Stimulated activated effector memory CD8-positive, alpha-beta T cell treated with anti-CD3 and anti-CD28 coated beads, Interleukin-12 subunit alpha, Interleukin-12 subunit beta, amount 100 ng/mL, for 72 hours (primary cell): ENCODE measurements at regions not wholly inside any gene's neighbourhood (a gene's known extent, or its start where the extent isn't known, plus 50 kb on each side); places are given as distances from the start of the nearest gene placed in this dataset.

ENCODE experiments used
- ATAC-seq: fragments of 150-1000 bp; cut with Tn5 transposase; 2 replicates; pipeline ENCODE4 v1.10.0; 2021
- DNase-seq, 2 donors: peaks; one replicate each; pipeline ENCODE4 v3.0.0; 2021 to 2022; ENCODE audit warnings: low spot score in 2 of 2
- H3K27ac Mint-ChIP-seq: one replicate; pipeline ENCODE4 v1.8.0; 2022; ENCODE audit warnings: mild to moderate bottlenecking, mixed read lengths
- H3K36me3 Mint-ChIP-seq: one replicate; pipeline ENCODE4 v1.8.0; 2022; ENCODE audit warnings: mild to moderate bottlenecking, mixed read lengths
- H3K4me1 Mint-ChIP-seq: one replicate; pipeline ENCODE4 v1.8.0; 2022; ENCODE audit warnings: mixed read lengths
- H3K4me3 Mint-ChIP-seq: one replicate; pipeline ENCODE4 v1.8.0; 2022; ENCODE audit warnings: mild to moderate bottlenecking, mixed read lengths
- H3K9me3 Mint-ChIP-seq: one replicate; pipeline ENCODE4 v1.8.0; 2022; ENCODE audit warnings: mixed read lengths

GRCh38 chr5:4208537-4208936 lies 612.9 kb downstream of the IRX1 start:
- H3K36me3 Mint-ChIP-seq: no peaks in the 10 kb centered on the region
- no peak overlapping the region for H3K27ac Mint-ChIP-seq
- DNase-seq (no peak), ATAC-seq (no peak)
- peaks cover 14% of the 10 kb centered on the region for H3K9me3 Mint-ChIP-seq
- no peak overlapping the region for H3K4me3 Mint-ChIP-seq
- H3K4me1 Mint-ChIP-seq: no peaks in the 10 kb centered on the region

DNA sequence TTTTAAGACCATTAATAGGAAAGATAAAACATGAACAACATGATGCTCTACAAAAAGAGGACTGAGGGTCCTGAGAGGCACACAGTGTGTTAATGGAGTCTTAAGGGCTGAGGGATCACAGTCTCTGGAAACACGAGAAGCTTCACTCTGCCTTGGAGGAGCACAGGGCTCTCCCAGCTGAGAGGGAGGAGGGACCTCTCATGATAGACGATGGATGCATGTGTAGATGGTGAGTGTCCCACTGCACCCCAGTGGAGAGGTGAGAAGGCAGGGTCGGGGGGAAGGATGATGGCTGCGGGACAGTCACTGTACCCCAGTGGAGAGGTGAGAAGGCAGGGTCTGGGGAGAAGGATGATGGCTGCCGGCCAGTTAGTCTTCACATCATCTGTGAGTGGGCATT lies 613.4 kb downstream of the IRX1 start:
- no peaks in the 10 kb centered on the region for H3K36me3 Mint-ChIP-seq
- ATAC-seq (peak; percentile 8), DNase-seq (no peak)
- no peaks in the 10 kb centered on the region for H3K4me1 Mint-ChIP-seq
- no peak overlapping the region for H3K27ac Mint-ChIP-seq
- peaks cover 14% of the 10 kb centered on the region for H3K9me3 Mint-ChIP-seq
- H3K4me3 Mint-ChIP-seq: no peak overlapping the region

- Mint-ChIP-seq H3K4me3 (no peak overlapping the region), H3K4me1 (no peaks in the 10 kb centered on the region), H3K27ac (no peak overlapping the region), H3K36me3 (no peaks in the 10 kb centered on the region), H3K9me3 (peaks cover 14% of the 10 kb centered on the region)
- ATAC-seq (no peak), DNase-seq (no peak)
Observed at GRCh38 chr5:4212071-4212739, 616.6 kb downstream of the IRX1 start.

DNA sequence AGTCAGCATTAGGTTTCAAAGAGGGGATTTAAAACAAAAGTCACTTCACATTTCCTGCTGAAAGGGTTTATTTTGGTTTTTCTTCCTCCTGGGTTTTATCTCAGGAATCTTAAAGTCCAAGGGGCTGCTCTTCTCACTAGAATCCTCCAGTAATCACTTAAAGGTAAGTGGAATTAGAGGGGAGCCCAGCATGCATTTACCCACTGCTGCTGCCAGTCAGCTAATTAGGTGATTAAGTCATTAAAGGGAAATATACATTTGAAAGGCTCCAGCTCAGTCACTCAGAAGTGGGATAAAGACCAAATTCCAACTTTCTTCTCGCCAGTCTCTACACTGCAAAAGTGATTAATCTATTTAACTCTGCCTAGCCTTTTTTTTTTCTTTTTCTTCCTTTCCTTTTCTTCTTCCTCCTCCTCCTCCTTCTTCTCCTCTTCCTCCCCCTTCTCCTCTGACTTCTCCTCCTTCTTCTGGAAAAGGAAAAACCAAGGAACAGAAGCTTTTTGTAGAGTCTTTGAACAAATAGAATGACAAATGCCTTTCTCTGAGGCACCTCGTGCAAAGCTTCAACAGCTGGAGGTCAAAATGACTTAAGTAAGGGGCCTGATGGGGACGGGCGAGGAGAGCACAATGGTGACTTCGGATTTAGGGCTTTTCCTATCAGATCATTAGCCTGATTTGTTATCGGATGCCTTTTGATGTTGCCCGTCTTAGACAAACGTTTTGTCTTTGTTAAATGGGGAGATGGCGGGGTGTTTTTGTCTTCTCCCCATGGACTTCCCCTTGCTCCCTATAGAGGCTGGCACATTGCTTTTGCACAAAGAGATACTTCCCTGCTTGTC lies 617.6 kb downstream of the IRX1 start:
- Mint-ChIP-seq H3K27ac (no peak overlapping the region), H3K4me1 (no peaks in the 10 kb centered on the region), H3K4me3 (no peak overlapping the region), H3K9me3 (peaks cover 14% of the 10 kb centered on the region), H3K36me3 (no peaks in the 10 kb centered on the region)
- no peak for ATAC-seq
- DNase-seq: no peak

DNA sequence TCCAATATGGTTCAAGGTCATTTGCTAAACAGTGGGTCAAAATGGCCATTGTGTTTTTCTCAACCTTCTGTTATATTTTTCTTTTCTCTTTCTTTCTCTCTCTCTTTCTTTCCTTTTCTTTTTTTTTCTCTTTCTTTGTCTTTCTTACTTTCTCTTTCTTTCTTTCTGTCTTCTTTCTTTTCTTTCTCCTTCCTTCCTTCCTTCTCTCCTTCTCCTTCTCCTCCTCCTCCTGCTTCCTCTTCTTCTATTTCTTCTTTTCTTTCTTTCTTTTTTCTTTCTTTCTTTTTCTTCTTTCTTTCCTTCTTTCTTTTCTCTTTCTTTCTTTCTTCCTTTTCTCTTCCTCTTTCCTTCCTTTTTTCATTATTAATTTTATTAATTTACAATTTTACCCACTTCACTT lies 619.5 kb downstream of the IRX1 start:
- peaks cover 3% of the 10 kb centered on the region for H3K9me3 Mint-ChIP-seq
- ATAC-seq (no peak), DNase-seq (no peak)
- H3K4me3 Mint-ChIP-seq: no peak overlapping the region
- no peak overlapping the region for H3K27ac Mint-ChIP-seq
- no peaks in the 10 kb centered on the region for H3K36me3 Mint-ChIP-seq
- H3K4me1 Mint-ChIP-seq: no peaks in the 10 kb centered on the region

DNA sequence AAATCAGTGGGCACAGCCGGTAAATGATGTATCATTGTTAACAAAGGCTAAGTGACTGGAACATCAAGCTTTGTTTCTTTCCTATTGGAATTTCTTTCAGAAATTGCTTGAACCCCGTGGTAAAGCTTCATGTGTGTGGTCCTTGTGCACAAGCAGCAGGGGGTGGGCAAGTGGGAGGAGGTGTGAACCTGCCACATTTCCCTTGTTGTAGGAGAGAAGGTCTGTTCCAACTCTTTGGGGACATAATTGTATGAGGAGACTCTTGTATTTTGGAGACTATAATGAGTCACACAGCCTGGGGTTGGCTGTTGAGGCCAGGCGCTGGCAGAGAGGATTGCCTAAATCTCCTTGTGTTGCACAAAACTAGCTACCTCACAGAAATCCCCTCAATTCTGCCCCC lies 620.5 kb downstream of the IRX1 start:
- DNase-seq (no peak), ATAC-seq (no peak)
- H3K4me1 Mint-ChIP-seq: no peaks in the 10 kb centered on the region

GRCh38 chr5:4220016-4220415 lies 624.4 kb downstream of the IRX1 start:
- no peaks in the 10 kb centered on the region for H3K4me1 Mint-ChIP-seq
- no peaks in the 10 kb centered on the region for H3K36me3 Mint-ChIP-seq
- peaks cover 13% of the 10 kb centered on the region for H3K9me3 Mint-ChIP-seq
- no peak overlapping the region for H3K27ac Mint-ChIP-seq
- ATAC-seq: no peak
- H3K4me3 Mint-ChIP-seq: no peak overlapping the region
- DNase-seq: no peak

More for the DNA sequence above, 620.5 kb downstream of the IRX1 start:
- H3K9me3 Mint-ChIP-seq: peaks cover 9% of the 10 kb centered on the region
- H3K36me3 Mint-ChIP-seq: no peaks in the 10 kb centered on the region
- H3K27ac Mint-ChIP-seq: no peak overlapping the region
- H3K4me3 Mint-ChIP-seq: no peak overlapping the region

GRCh38 chr5:4221048-4221447 lies 625.4 kb downstream of the IRX1 start:
- no peak overlapping the region for H3K4me3 Mint-ChIP-seq
- H3K36me3 Mint-ChIP-seq: no peaks in the 10 kb centered on the region
- DNase-seq (no peak), ATAC-seq (no peak)
- no peaks in the 10 kb centered on the region for H3K4me1 Mint-ChIP-seq
- H3K27ac Mint-ChIP-seq: no peak overlapping the region
- H3K9me3 Mint-ChIP-seq: peaks cover 13% of the 10 kb centered on the region

DNA sequence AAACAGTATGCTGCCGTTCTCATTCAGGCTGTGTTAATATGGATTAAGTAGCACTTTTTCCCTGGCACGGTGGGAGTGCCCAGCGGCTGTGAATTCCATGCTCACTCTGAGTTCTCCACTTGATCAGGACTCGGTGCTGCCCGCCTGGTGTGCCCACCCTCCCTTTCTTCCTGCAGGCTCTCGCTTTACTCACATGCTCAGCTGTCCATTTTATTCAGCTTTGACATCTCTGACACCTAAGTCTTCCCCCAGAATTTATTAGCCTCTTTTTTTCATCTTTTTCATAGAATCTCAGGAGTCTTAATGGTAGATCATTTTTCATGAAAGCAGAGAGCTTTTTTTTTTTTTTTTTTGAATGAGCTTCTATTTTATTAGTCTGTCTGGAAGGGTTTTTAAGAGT lies 626.5 kb downstream of the IRX1 start:
- Mint-ChIP-seq H3K4me3 (no peak overlapping the region), H3K4me1 (no peaks in the 10 kb centered on the region), H3K36me3 (no peaks in the 10 kb centered on the region), H3K27ac (no peak overlapping the region), H3K9me3 (peaks cover 15% of the 10 kb centered on the region)
- no peak for ATAC-seq
- no peak for DNase-seq

GRCh38 chr5:4222821-4223220 lies 627.2 kb downstream of the IRX1 start:
- H3K9me3 Mint-ChIP-seq: peaks cover 15% of the 10 kb centered on the region

GRCh38 chr5:4225741-4226140 lies 630.1 kb downstream of the IRX1 start:
- no peak for ATAC-seq
- Mint-ChIP-seq H3K36me3 (no peaks in the 10 kb centered on the region), H3K4me3 (no peak overlapping the region), H3K4me1 (no peaks in the 10 kb centered on the region), H3K9me3 (peaks cover 12% of the 10 kb centered on the region), H3K27ac (no peak overlapping the region)
- DNase-seq: no peak

More at GRCh38 chr5:4222821-4223220, 627.2 kb downstream of the IRX1 start:
- DNase-seq: no peak
- H3K36me3 Mint-ChIP-seq: no peaks in the 10 kb centered on the region
- no peak overlapping the region for H3K4me3 Mint-ChIP-seq
- ATAC-seq: no peak
- H3K4me1 Mint-ChIP-seq: no peaks in the 10 kb centered on the region
- no peak overlapping the region for H3K27ac Mint-ChIP-seq

DNA sequence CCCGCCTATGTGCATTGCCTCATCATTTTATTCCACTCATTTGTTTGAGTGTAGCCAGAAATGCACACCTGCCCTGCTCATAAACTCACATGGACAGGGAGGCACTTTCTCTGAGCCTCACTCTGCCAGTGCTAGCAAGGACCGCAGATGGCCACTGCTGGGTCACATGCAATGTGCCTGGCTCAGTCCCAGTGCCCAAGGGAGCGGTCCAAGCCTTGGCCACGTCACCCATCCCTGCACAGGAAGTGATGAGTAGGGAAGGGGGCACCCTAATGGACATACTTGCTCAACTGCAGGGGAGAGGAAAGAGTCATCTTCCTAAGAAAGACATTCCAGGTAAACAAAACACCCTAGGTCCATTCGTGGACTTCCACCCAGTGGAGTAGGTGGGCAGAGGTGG lies 630.9 kb downstream of the IRX1 start:
- Mint-ChIP-seq H3K4me1 (no peaks in the 10 kb centered on the region), H3K4me3 (no peak overlapping the region), H3K36me3 (no peaks in the 10 kb centered on the region), H3K27ac (no peak overlapping the region), H3K9me3 (peaks cover 10% of the 10 kb centered on the region)
- ATAC-seq: no peak
- DNase-seq: no peak

DNA sequence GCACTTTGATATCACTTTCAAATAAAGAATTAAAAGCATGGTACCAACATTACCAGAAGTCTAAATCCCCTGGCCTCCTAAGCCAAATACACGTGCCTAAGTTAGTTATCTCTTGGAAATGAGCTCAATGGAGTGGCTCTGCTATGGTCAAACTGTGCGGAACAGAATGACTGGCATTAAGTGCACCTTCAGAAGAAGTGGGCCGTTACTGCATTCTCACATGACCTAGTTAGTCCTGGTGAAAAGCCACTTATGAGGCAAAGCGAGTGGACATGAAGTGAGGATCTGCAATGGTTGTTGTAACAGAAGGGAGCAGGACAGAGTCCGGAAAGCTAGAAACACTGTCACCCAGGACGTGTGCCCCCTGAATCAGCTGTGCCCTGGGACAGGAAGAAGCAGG lies 633.1 kb downstream of the IRX1 start:
- no peak overlapping the region for H3K4me3 Mint-ChIP-seq
- H3K9me3 Mint-ChIP-seq: peaks cover 3% of the 10 kb centered on the region
- H3K4me1 Mint-ChIP-seq: no peaks in the 10 kb centered on the region
- H3K27ac Mint-ChIP-seq: no peak overlapping the region
- no peaks in the 10 kb centered on the region for H3K36me3 Mint-ChIP-seq
- ATAC-seq: no peak
- no peak for DNase-seq

- H3K4me3 Mint-ChIP-seq: no peak overlapping the region
- no peaks in the 10 kb centered on the region for H3K4me1 Mint-ChIP-seq
- no peaks in the 10 kb centered on the region for H3K36me3 Mint-ChIP-seq
- no peak for DNase-seq
- no peak overlapping the region for H3K27ac Mint-ChIP-seq
- peaks cover 9% of the 10 kb centered on the region for H3K9me3 Mint-ChIP-seq
- peak; percentile 24 for ATAC-seq
Observed at GRCh38 chr5:4229414-4230292, 634.0 kb downstream of the IRX1 start.

DNA sequence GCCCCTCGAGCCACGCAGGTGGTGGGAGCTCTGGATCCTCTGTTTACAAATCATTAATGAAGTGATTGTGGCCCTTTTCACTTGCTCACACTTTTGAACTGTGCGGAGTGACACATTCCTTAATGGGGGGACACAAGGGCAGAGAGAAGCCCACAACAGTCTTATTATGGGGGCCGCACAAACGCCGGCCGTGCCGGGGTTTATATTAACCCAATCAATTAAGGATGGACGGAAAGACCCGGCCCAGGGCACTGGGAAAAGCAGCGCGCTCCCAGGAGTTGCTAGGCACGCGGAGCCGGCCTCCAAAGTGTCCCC lies 634.8 kb downstream of the IRX1 start:
- ATAC-seq (no peak), DNase-seq (no peak)
- Mint-ChIP-seq H3K27ac (no peak overlapping the region), H3K9me3 (peaks cover 11% of the 10 kb centered on the region), H3K4me1 (no peaks in the 10 kb centered on the region), H3K4me3 (no peak overlapping the region), H3K36me3 (no peaks in the 10 kb centered on the region)
